K562 (cell line): ENCODE measurements at regions not wholly inside any gene's neighbourhood (a gene's known extent, or its start where the extent isn't known, plus 50 kb on each side); places are given as distances from the start of the nearest gene placed in this dataset.

Source experiments
- ATAC-seq: fragments of 200-7000 bp; cut with Tn5 transposase; 3 replicates; pipeline ENCODE4 v1.9.1; 2020; ENCODE audit warnings: moderate library complexity
- BruUV-seq: library from RNA; stranded (reverse); fragments of 400-500 nt; replicated peaks from 2 replicates; lab custom pipeline; 2021; lab: Mats Ljungman, UMichigan
- CTCF ChIA-PET: fragments of 300-600 bp; formaldehyde crosslinking; extraction: SDS; loops from one replicate; lab custom pipeline; 2021; ENCODE audit warnings: low intra/inter-chr PET ratio; lab: Yijun Ruan, JAX
- POLR2A ChIA-PET: fragments of 300-600, 350-650 bp; sonication (Branson Sonifier 250); formaldehyde crosslinking; extraction: SDS; loops from one replicate; lab custom pipeline; 2021; ENCODE audit warnings: antibody characterized with exemption, inconsistent platforms; lab: Yijun Ruan, JAX
- DNase-seq, 4 experiments: peaks; one replicate each; pipeline versions ENCODE4 v3.0.0 to v3.0.0-alpha.2; 2011 to 2018; ENCODE audit warnings: low spot score in 3 of 4, mixed read lengths in 3 of 4; ENCODE audit errors: extremely low read depth in 1 of 4
- FAIRE-seq: peaks from 2 replicates; lab custom pipeline; 2011; peaks lifted over from hg19 to GRCh38; lab: Jason Lieb, UNC
- H2AFZ ChIP-seq: 2 replicates; pipeline ENCODE4 v1.6.0; 2011; ENCODE audit warnings: low read depth, low read length, control low read depth, inconsistent platforms
- H3K27ac ChIP-seq: fragments of 200-600 bp; 3 replicates; pipeline ENCODE4 v1.8.0; 2011; ENCODE audit warnings: low read depth, mild to moderate bottlenecking, control low read depth, inconsistent platforms, low read length, moderate library complexity, mixed read lengths; ENCODE audit errors: extremely low read depth
- H3K27me3 ChIP-seq, 2 experiments: fragments of 300-600 bp in 1 of 2; 2 replicates in 1 of 2; 3 replicates in 1 of 2; pipeline versions ENCODE4 v1.6.0 to v1.8.0; 2011; ENCODE audit warnings: inconsistent platforms in 2 of 2, low read length in 2 of 2, mild to moderate bottlenecking in 1 of 2, mixed read lengths in 1 of 2, moderate library complexity in 1 of 2; ENCODE audit not compliant: control insufficient read depth in 2 of 2, insufficient read depth in 2 of 2
- H3K36me3 ChIP-seq: fragments of 300-600 bp; 3 replicates; pipeline ENCODE4 v1.8.0; 2011; ENCODE audit warnings: mild to moderate bottlenecking, low read length, inconsistent platforms; ENCODE audit not compliant: control insufficient read depth, insufficient read depth
- H3K4me1 ChIP-seq, 2 experiments: fragments of 200-600 bp in 1 of 2; replicated peaks in 1 of 2; 2 replicates in 1 of 2; 3 replicates in 1 of 2; pipeline versions ENCODE4 v1.5.1 to v1.8.0; 2011; ENCODE audit warnings: inconsistent platforms in 2 of 2, low read length in 2 of 2, mild to moderate bottlenecking in 1 of 2, mixed read lengths in 1 of 2, moderate library complexity in 1 of 2; ENCODE audit not compliant: control insufficient read depth in 2 of 2, insufficient read depth in 2 of 2
- H3K4me2 ChIP-seq: 2 replicates; pipeline ENCODE4 v1.6.1; 2011; ENCODE audit warnings: low read length, control low read depth, inconsistent platforms, mixed read lengths; ENCODE audit not compliant: insufficient read depth
- H3K4me3 ChIP-seq: fragments of 200-600 bp; sonication (generic), shearing (Covaris generic); 2 replicates; pipeline ENCODE4 v1.5.1; 2016; ENCODE audit warnings: control low read depth, inconsistent platforms
- H3K79me2 ChIP-seq: fragments of 200-600 bp; 3 replicates; pipeline ENCODE4 v1.8.0; 2011; ENCODE audit warnings: low read length, inconsistent platforms; ENCODE audit not compliant: control insufficient read depth, insufficient read depth
- H3K9ac ChIP-seq, 2 experiments: 2 replicates each; pipeline versions ENCODE4 v1.6.0 to v1.6.1; 2011; ENCODE audit warnings: low read depth in 2 of 2, low read length in 2 of 2, control low read depth in 1 of 2, inconsistent platforms in 1 of 2, mild to moderate bottlenecking in 1 of 2, mixed read lengths in 1 of 2; ENCODE audit not compliant: insufficient read depth in 1 of 2
- H3K9me1 ChIP-seq: one replicate; pipeline ENCODE4 v1.6.0; 2011; ENCODE audit warnings: inconsistent platforms, mild to moderate bottlenecking, low read length, moderate library complexity; ENCODE audit not compliant: control insufficient read depth, insufficient read depth
- H3K9me3 ChIP-seq: replicated peaks from 2 replicates; pipeline ENCODE4 v1.5.1; 2011; ENCODE audit warnings: low read depth, low read length, inconsistent platforms; ENCODE audit not compliant: control insufficient read depth, insufficient read depth
- H4K20me1 ChIP-seq: replicated peaks from 2 replicates; pipeline ENCODE4 v1.6.1; 2011; ENCODE audit warnings: low read length, inconsistent platforms, mixed read lengths; ENCODE audit not compliant: control insufficient read depth, insufficient read depth
- CBX3 ChIP-seq, 2 experiments: IDR thresholded peaks; 1 replicate in 1 of 2; 2 replicates in 1 of 2; pipeline ENCODE4 v1.6.1; 2012; ENCODE audit warnings: inconsistent platforms in 2 of 2, low read length in 2 of 2, borderline replicate concordance in 1 of 2, control low read depth in 1 of 2
- CREB5 ChIP-seq: fragments of 250-450 bp; sonication (Bioruptor Pico); IDR thresholded peaks from 2 replicates; pipeline ENCODE4 v1.5.0; 2020; ENCODE audit warnings: mild to moderate bottlenecking
- CREM ChIP-seq: IDR thresholded peaks from 2 replicates; pipeline ENCODE4 v1.6.1; 2014; ENCODE audit warnings: antibody characterized with exemption, low read depth
- PURB ChIP-seq: sonication (generic); formaldehyde crosslinking; IDR thresholded peaks from 2 replicates; pipeline ENCODE4 v1.9.0; 2021; ENCODE audit warnings: low read depth, mild to moderate bottlenecking, missing genetic modification reagents
- RERE ChIP-seq: sonication (generic); formaldehyde crosslinking; IDR thresholded peaks from 2 replicates; pipeline ENCODE4 v1.8.0; 2023; ENCODE audit warnings: missing genetic modification reagents, mild to moderate bottlenecking, borderline replicate concordance
- TCF7 ChIP-seq: sonication (generic); IDR thresholded peaks from 2 replicates; pipeline ENCODE4 v1.6.1; 2016; ENCODE audit warnings: antibody characterized with exemption, borderline replicate concordance
- ZBTB49 ChIP-seq: sonication (generic); formaldehyde crosslinking; IDR thresholded peaks from 2 replicates; pipeline ENCODE4 v1.8.0; 2022; ENCODE audit warnings: missing genetic modification reagents, mild to moderate bottlenecking, borderline replicate concordance
- ZFP1 ChIP-seq: fragments of 450-650 bp; formaldehyde crosslinking; IDR thresholded peaks from 2 replicates; pipeline ENCODE4 v1.4.0; 2020; ENCODE audit warnings: mild to moderate bottlenecking, mixed read lengths
- ZNF766 ChIP-seq: fragments of 200-800 bp; sonication (Bioruptor generic); conservative IDR thresholded peaks from 2 replicates; pipeline ENCODE4 v1.6.1; 2016; ENCODE audit warnings: missing genetic modification characterization, missing compliant biosample characterization
- WGBS: fragments of 100-300 bp; shearing (Covaris generic); methylation state at CpG from one replicate; pipeline ENCODE4 v1.1.6; 2016; ENCODE audit warnings: low coverage, mixed read lengths; ENCODE audit not compliant: insufficient coverage; ENCODE audit errors: missing lambda C conversion rate; 5-methylcytosine and 5-hydroxymethylcytosine counted together
- in situ Hi-C: fragments of 300-500 bp; cut with MboI; formaldehyde crosslinking; loops from 4 replicates; pipeline ENCODE4 v1.15.0; 2018; ENCODE audit warnings: inconsistent platforms, mixed read lengths
- intact Hi-C: fragments of 100-400 bp; cut with micrococcal nuclease; formaldehyde crosslinking; loops from 2 replicates; pipeline ENCODE4 v1.14.2; 2022

GRCh38 chr22:48084729-48085050 lies 1322.2 kb downstream of the TBC1D22A start (continued):
- TF ChIP-seq CREB5 (CRISPR knock-in tag) = no peak

- Histone ChIP-seq H3K9ac (no peak overlapping the region), H3K79me2 (no peaks in the 10 kb centered on the region), H3K4me1 (no peaks in the 10 kb centered on the region), H3K4me2 (no peak overlapping the region), H4K20me1 (no peaks in the 10 kb centered on the region), H3K9me1 (no peaks in the 10 kb centered on the region), H3K4me3 (no peak overlapping the region), H3K27ac (no peak overlapping the region), H3K9me3 (no peaks in the 10 kb centered on the region), H3K27me3 (peaks cover 0 to 13% of the 10 kb centered on the region in 2 experiments; a peak in 2 of 5 replicates), H2AFZ (no peak overlapping the region), H3K36me3 (no peaks in the 10 kb centered on the region)
- no TSS peak for BruUV-seq
- 0% methylated on average over 3 of the region's 13 CpGs for WGBS
- ChIA-PET POLR2A (no interaction called here), CTCF (no interaction called here)
- intact Hi-C loops = no loop called here
- no peak for DNase-seq
- no peak for FAIRE-seq
- ATAC-seq = no peak
- in situ Hi-C loops = no loop called here
- no peak for TF ChIP-seq CREM
- TF ChIP-seq RERE (CRISPR knock-in tag) = no peak
- no peak for TF ChIP-seq CBX3 (IDR thresholded peaks at IDR 0.05; ENCODE audit: borderline replicate concordance in 1 of 2, low read length in 2 of 2)
- no peak for TF ChIP-seq ZBTB49
- no peak for TF ChIP-seq ZFP1 (CRISPR knock-in tag)
- no peak for TF ChIP-seq ZNF766 (CRISPR knock-in tag)
- no peak for TF ChIP-seq TCF7
- TF ChIP-seq PURB = no peak
Measured at GRCh38 chr22:48084041-48084728, 1321.7 kb downstream of the TBC1D22A start.
